ENCODE measurements at regions not wholly inside any gene's neighbourhood (a gene's known extent, or its start where the extent isn't known, plus 50 kb on each side); places are given as distances from the start of the nearest gene placed in this dataset.
"Not testable (repeated sequence)": the region's sequence is repeated elsewhere in the genome, so short reads cannot be mapped to it uniquely, and the experiment has no call there.

- DNase-seq (ENCODE audit: low read depth) = no peak
Measured at GRCh38 chr4:177494791-177495190, 52.6 kb upstream of the AGA start.

GRCh38 chr4:177495626-177496025 is 53.4 kb upstream of the AGA start:
- DNase-seq (ENCODE audit: low read depth) = not testable (repeated sequence)

- DNase-seq (ENCODE audit: low read depth) = no peak
Measured at GRCh38 chr4:177499537-177499936, 57.3 kb upstream of the AGA start.

- DNase-seq (ENCODE audit: low read depth) = no peak
Measured at GRCh38 chr4:177505171-177505615, 63.0 kb upstream of the AGA start.

GRCh38 chr4:177508662-177509061 is 66.4 kb upstream of the AGA start:
- DNase-seq (ENCODE audit: low read depth) = no peak

- DNase-seq (ENCODE audit: low read depth) = no peak
Measured at GRCh38 chr4:177509226-177509745, 67.0 kb upstream of the AGA start.

GRCh38 chr4:177511611-177512010 is 69.4 kb upstream of the AGA start:
- DNase-seq (ENCODE audit: low read depth) = no peak

GRCh38 chr4:177512646-177513045 is 70.4 kb upstream of the AGA start:
- DNase-seq (ENCODE audit: low read depth) = no peak

- no peak for DNase-seq (ENCODE audit: low read depth)
Measured at GRCh38 chr4:177517862-177518261, 75.6 kb upstream of the AGA start.

GRCh38 chr4:177519481-177520260 is 77.4 kb upstream of the AGA start:
- DNase-seq (ENCODE audit: low read depth) = no peak

- no peak for DNase-seq (ENCODE audit: low read depth)
Measured at GRCh38 chr4:177528620-177529019, 86.4 kb upstream of the AGA start.

GRCh38 chr4:177530561-177530960 is 88.3 kb upstream of the AGA start:
- no peak for DNase-seq (ENCODE audit: low read depth)

- no peak for DNase-seq (ENCODE audit: low read depth)
Measured at GRCh38 chr4:177532358-177532757, 90.1 kb upstream of the AGA start.

- DNase-seq (ENCODE audit: low read depth) = not testable (repeated sequence)
Measured at GRCh38 chr4:177534841-177535240, 92.6 kb upstream of the AGA start.

- DNase-seq (ENCODE audit: low read depth) = no peak
Measured at GRCh38 chr4:177546745-177547144, 104.5 kb upstream of the AGA start.

GRCh38 chr4:177547985-177548384 is 105.7 kb upstream of the AGA start:
- DNase-seq (ENCODE audit: low read depth) = no peak

- no peak for DNase-seq (ENCODE audit: low read depth)
Measured at GRCh38 chr4:177555007-177555574, 112.9 kb upstream of the AGA start.

- DNase-seq (ENCODE audit: low read depth) = no peak
Measured at GRCh38 chr4:177557416-177557815, 115.2 kb upstream of the AGA start.

GRCh38 chr4:177558995-177559394 is 116.8 kb upstream of the AGA start:
- DNase-seq (ENCODE audit: low read depth) = no peak

GRCh38 chr4:177562163-177562562 is 119.9 kb upstream of the AGA start:
- DNase-seq (ENCODE audit: low read depth) = no peak

- DNase-seq (ENCODE audit: low read depth) = no peak
Measured at GRCh38 chr4:177562859-177563258, 120.6 kb upstream of the AGA start.

- DNase-seq (ENCODE audit: low read depth) = no peak
Measured at GRCh38 chr4:177566691-177567090, 124.5 kb upstream of the AGA start.

- no peak for DNase-seq (ENCODE audit: low read depth)
Measured at GRCh38 chr4:177568931-177569330, 126.7 kb upstream of the AGA start.

- no peak for DNase-seq (ENCODE audit: low read depth)
Measured at GRCh38 chr4:177569434-177569833, 127.2 kb upstream of the AGA start.

Data from activated gamma-delta T cell treated with anti-CD3 and anti-CD28 coated beads, Interleukin-2, amount 50 U/mL, for 16 hours (primary cell).